Peyer's patch (tissue), 4 donors: ENCODE measurements at regions not wholly inside any gene's neighbourhood (a gene's known extent, or its start where the extent isn't known, plus 50 kb on each side); places are given as distances from the start of the nearest gene placed in this dataset.
A peak's percentile ranks its signal among the peaks of the same experiment; 100 is the strongest.

Experiments used
- DNase-seq, 3 donors: peaks; one replicate each; pipeline ENCODE4 v3.0.0-alpha.2; 2017 to 2019
- H3K27ac ChIP-seq, 4 donors: fragments of 200-600 bp; sonication (generic); one replicate each; pipeline ENCODE4 v1.5.1; 2016 to 2019
- H3K27me3 ChIP-seq, 2 donors: fragments of 200-600 bp; sonication (generic); one replicate each; pipeline ENCODE4 v1.5.1; 2019
- H3K36me3 ChIP-seq, 3 donors: fragments of 200-600 bp; sonication (generic); one replicate each; pipeline ENCODE4 v1.5.1; 2016 to 2019
- H3K4me1 ChIP-seq, 4 donors: fragments of 200-600 bp; sonication (generic); one replicate each; pipeline ENCODE4 v1.5.1; 2016 to 2019
- H3K4me3 ChIP-seq, 4 donors: fragments of 200-600 bp; sonication (generic); 1 replicate in 3 of 4; 2 replicates in 1 of 4; pipeline ENCODE4 v1.5.1; 2016 to 2019; ENCODE audit warnings: mild to moderate bottlenecking in 1 of 4
- H3K9me3 ChIP-seq, 4 donors: fragments of 200-600 bp; sonication (generic); one replicate each; pipeline ENCODE4 v1.5.1; 2016 to 2019; ENCODE audit warnings: mild to moderate bottlenecking in 1 of 4
- CTCF ChIP-seq, 6 experiments: fragments of 450-650 bp in 4 of 6; fragments of 200-600 bp in 2 of 6; sonication (generic) in 1 of 6; IDR thresholded peaks; one replicate each; pipeline ENCODE4 v1.5.1; 2017 to 2019; ENCODE audit warnings: antibody characterized with exemption in 6 of 6, mild to moderate bottlenecking in 3 of 6, moderate library complexity in 1 of 6
- POLR2A ChIP-seq, 2 donors: fragments of 450-650 bp; IDR thresholded peaks; one replicate each; pipeline ENCODE4 v1.5.1; 2017; ENCODE audit warnings: antibody characterized with exemption in 2 of 2, mild to moderate bottlenecking in 2 of 2, moderate library complexity in 2 of 2

GRCh38 chr4:159555873-159556272 lies 453.0 kb downstream of the RAPGEF2 start:
- TF ChIP-seq POLR2A (IDR thresholded peaks at IDR 0.05) (no peak), CTCF (IDR thresholded peaks at IDR 0.05) (no peak)
- Histone ChIP-seq H3K4me1 (no peaks in the 10 kb centered on the region), H3K36me3 (no peaks in the 10 kb centered on the region), H3K27me3 (no peaks in the 10 kb centered on the region), H3K9me3 (no peaks in the 10 kb centered on the region), H3K4me3 (no peak overlapping the region), H3K27ac (no peak overlapping the region)
- no peak for DNase-seq

DNA sequence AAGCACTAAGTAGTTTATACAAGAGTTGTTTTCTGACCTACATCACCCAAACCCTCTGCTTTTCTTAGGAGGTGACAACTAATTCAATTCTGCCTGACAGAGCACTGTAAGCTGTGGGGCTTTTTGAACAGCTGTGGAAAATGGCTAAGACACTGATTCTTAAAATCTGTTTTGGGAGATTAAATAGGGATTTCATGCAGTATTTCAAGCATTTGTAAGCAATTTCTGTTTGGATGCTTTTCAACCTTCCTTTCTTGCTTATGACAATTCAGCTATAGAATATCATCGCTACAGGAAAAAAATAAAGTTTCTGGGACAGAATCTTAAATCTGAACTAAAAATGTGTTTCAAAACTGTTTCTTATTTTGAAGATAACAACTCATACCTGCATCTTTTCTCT lies 459.5 kb downstream of the RAPGEF2 start:
- Histone ChIP-seq H3K27me3 (no peaks in the 10 kb centered on the region), H3K4me1 (peaks cover 0 to 4% (median 0%) of the 10 kb centered on the region in 4 donors), H3K27ac (no peak overlapping the region), H3K4me3 (no peak overlapping the region), H3K36me3 (no peaks in the 10 kb centered on the region), H3K9me3 (no peaks in the 10 kb centered on the region)
- DNase-seq = no peak
- no peak for TF ChIP-seq CTCF (IDR thresholded peaks at IDR 0.05)
- no peak for TF ChIP-seq POLR2A (IDR thresholded peaks at IDR 0.05)

DNA sequence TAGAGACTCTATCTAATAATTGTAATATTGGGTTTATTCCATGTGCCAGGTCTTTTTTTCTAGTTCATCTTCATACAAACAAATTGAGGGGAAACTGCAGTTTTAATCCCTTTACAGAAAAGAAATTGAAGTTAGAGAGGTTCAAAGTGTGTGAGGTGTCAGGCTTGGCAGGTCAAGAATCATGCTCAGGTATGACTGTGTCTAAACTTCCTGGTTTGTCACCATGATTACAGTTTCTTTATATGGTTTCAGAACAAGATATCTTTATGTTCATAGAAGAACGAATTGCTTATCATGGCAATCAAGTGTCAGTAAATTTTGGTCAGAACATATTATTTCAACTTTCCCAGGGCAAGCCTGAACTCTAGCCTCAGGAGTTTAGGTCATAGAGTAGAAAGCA lies 460.4 kb downstream of the RAPGEF2 start:
- TF ChIP-seq POLR2A (IDR thresholded peaks at IDR 0.05) (no peak), CTCF (IDR thresholded peaks at IDR 0.05) (no peak)
- H3K4me1 ChIP-seq = peaks cover 0 to 4% (median 0%) of the 10 kb centered on the region in 4 donors
- no peaks in the 10 kb centered on the region for H3K36me3 ChIP-seq
- H3K9me3 ChIP-seq = no peaks in the 10 kb centered on the region
- H3K27me3 ChIP-seq = no peaks in the 10 kb centered on the region
- no peak overlapping the region for H3K4me3 ChIP-seq
- H3K27ac ChIP-seq = no peak overlapping the region
- DNase-seq = no peak

DNA sequence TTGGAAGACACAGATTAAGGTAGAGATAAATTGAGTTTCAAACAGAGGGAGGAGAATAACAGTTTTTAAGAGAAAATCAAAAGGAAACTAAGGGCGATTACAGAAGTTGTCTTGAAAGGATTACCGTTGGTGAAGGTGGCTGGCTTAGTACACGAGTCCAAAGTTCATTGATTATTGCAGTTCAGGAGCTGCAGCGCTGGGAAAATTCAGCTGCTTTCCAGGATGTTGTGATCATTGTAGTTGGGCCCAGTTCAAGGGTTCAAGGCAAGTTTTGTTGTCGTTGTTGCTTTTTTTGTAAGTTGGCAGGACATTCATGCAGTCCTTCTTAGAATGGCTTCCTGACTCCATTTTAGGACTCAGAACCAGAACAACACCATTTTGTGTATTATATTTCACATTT lies 461.7 kb downstream of the RAPGEF2 start:
- no peak overlapping the region for H3K27ac ChIP-seq
- H3K27me3 ChIP-seq = no peaks in the 10 kb centered on the region
- DNase-seq = peak in 1 of 3 donors; percentile 71
- H3K9me3 ChIP-seq = no peaks in the 10 kb centered on the region
- TF ChIP-seq CTCF (IDR thresholded peaks at IDR 0.05) (no peak), POLR2A (IDR thresholded peaks at IDR 0.05) (no peak)
- peaks cover 0 to 4% (median 0%) of the 10 kb centered on the region in 4 donors for H3K4me1 ChIP-seq
- no peak overlapping the region for H3K4me3 ChIP-seq
- H3K36me3 ChIP-seq = no peaks in the 10 kb centered on the region

DNA sequence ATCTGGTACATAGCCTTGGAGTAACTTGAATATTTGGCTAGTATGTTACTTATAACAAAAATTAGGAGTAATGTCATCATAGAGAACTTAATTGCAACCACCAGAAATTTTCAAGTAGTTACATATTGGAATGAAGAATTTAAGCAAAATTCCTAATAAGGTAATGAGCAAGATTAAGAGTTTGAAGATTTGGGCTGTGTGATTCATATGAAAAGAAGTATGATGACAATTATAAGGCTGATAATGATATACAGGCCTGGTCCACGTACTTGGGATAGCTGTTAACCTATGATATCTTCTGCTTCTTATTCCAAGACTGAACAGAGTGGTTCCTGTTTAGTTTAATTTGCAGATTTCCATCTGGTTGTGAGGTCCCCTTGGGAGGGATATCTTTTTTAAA lies 463.9 kb downstream of the RAPGEF2 start:
- Histone ChIP-seq H3K4me3 (no peak overlapping the region), H3K4me1 (peaks cover 0 to 4% (median 0%) of the 10 kb centered on the region in 4 donors), H3K27ac (no peak overlapping the region), H3K36me3 (no peaks in the 10 kb centered on the region), H3K9me3 (peaks cover 0 to 7% (median 0%) of the 10 kb centered on the region in 4 donors), H3K27me3 (no peaks in the 10 kb centered on the region)
- DNase-seq = no peak
- no peak for TF ChIP-seq CTCF (IDR thresholded peaks at IDR 0.05)
- TF ChIP-seq POLR2A (IDR thresholded peaks at IDR 0.05) = no peak

- H3K27me3 ChIP-seq = no peaks in the 10 kb centered on the region
- H3K4me1 ChIP-seq = no peaks in the 10 kb centered on the region
- DNase-seq = no peak
- no peaks in the 10 kb centered on the region for H3K36me3 ChIP-seq
- H3K4me3 ChIP-seq = no peak overlapping the region
- TF ChIP-seq POLR2A (IDR thresholded peaks at IDR 0.05) (no peak), CTCF (IDR thresholded peaks at IDR 0.05) (no peak)
- no peak overlapping the region for H3K27ac ChIP-seq
- no peaks in the 10 kb centered on the region for H3K9me3 ChIP-seq
These were observed 474.4 kb downstream of the RAPGEF2 start for GRCh38 chr4:159577241-159577640.
